Neural crest cell (in vitro differentiated cells): ENCODE measurements at regions not wholly inside any gene's neighbourhood (a gene's known extent, or its start where the extent isn't known, plus 50 kb on each side); places are given as distances from the start of the nearest gene placed in this dataset.

ENCODE experiments used
- DNase-seq: peaks from one replicate; pipeline ENCODE4 v3.0.0; 2021; ENCODE audit warnings: low read depth, mixed read lengths, low spot score
- H3K27ac Mint-ChIP-seq: one replicate; pipeline ENCODE4 v1.8.0; 2021; ENCODE audit warnings: mild to moderate bottlenecking, mixed read lengths; ENCODE audit not compliant: unreplicated experiment
- H3K27me3 Mint-ChIP-seq: 2 replicates; pipeline ENCODE4 v1.8.0; 2021; ENCODE audit warnings: low read depth, mild to moderate bottlenecking, mixed read lengths
- H3K36me3 Mint-ChIP-seq: 2 replicates; pipeline ENCODE4 v1.8.0; 2021; ENCODE audit warnings: low read depth, mild to moderate bottlenecking, mixed read lengths
- H3K4me1 Mint-ChIP-seq: 2 replicates; pipeline ENCODE4 v1.8.0; 2021; ENCODE audit warnings: mixed read lengths
- H3K4me3 Mint-ChIP-seq: one replicate; pipeline ENCODE4 v1.8.0; 2021; ENCODE audit warnings: mild to moderate bottlenecking, mixed read lengths
- H3K9me3 Mint-ChIP-seq: 2 replicates; pipeline ENCODE4 v1.8.0; 2021; ENCODE audit warnings: mixed read lengths
- TF ChIP-seq, protein P1 (sequence below): fragments of 200-600 bp; sonication (generic); conservative IDR thresholded peaks from 2 replicates; pipeline ENCODE4 v1.5.0; 2021; ENCODE audit warnings: antibody characterized with exemption, mild to moderate bottlenecking

DNA sequence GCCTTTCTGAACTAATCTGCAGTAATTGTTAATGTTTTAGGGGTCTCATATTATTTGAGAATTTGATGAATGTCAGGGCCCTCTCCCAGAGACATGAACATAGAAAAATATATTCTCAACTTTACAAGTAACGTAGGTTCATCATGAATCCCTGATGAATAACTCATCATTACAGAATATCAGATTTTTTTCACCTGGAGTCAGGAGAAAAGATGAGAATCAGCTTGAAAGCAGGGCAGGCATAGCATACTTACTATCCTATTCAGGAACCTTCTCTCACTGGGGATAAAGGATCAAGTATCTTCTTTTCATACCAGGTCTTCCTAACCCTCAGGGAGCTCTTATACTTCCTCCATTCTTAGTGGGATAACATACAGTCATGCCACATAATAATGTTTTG, 552.6 kb upstream of the TBL1XR1 start:
- Mint-ChIP-seq H3K9me3 (no peaks in the 10 kb centered on the region), H3K27ac (no peak overlapping the region), H3K27me3 (no peaks in the 10 kb centered on the region), H3K36me3 (no peaks in the 10 kb centered on the region), H3K4me1 (peaks cover 34% of the 10 kb centered on the region), H3K4me3 (no peak overlapping the region)
- TF ChIP-seq, protein P1, sequence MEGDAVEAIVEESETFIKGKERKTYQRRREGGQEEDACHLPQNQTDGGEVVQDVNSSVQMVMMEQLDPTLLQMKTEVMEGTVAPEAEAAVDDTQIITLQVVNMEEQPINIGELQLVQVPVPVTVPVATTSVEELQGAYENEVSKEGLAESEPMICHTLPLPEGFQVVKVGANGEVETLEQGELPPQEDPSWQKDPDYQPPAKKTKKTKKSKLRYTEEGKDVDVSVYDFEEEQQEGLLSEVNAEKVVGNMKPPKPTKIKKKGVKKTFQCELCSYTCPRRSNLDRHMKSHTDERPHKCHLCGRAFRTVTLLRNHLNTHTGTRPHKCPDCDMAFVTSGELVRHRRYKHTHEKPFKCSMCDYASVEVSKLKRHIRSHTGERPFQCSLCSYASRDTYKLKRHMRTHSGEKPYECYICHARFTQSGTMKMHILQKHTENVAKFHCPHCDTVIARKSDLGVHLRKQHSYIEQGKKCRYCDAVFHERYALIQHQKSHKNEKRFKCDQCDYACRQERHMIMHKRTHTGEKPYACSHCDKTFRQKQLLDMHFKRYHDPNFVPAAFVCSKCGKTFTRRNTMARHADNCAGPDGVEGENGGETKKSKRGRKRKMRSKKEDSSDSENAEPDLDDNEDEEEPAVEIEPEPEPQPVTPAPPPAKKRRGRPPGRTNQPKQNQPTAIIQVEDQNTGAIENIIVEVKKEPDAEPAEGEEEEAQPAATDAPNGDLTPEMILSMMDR = no peak
- DNase-seq = no peak

DNA sequence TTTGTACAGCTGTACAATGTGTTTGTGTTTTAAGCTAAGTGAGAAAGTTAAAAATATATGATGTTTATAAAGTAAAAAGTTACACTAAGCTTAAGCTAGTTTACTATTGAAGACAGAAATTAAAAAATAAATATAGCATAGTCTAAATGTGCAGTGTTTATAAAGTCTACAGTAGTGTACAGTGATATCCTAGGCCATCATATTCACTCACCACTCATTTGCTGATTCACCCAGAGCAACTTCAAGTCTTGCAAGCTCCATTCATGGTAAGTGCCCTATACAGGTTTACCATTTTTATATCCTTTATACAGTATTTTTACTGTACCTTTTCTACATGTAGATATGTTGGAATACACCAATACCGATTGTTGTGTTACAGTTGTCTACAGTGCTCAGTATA, 553.2 kb upstream of the TBL1XR1 start:
- H3K4me1 Mint-ChIP-seq = peaks cover 36% of the 10 kb centered on the region
- no peak for DNase-seq
- H3K9me3 Mint-ChIP-seq = no peaks in the 10 kb centered on the region
- no peak overlapping the region for H3K27ac Mint-ChIP-seq
- H3K4me3 Mint-ChIP-seq = no peak overlapping the region
- H3K27me3 Mint-ChIP-seq = no peaks in the 10 kb centered on the region
- no peaks in the 10 kb centered on the region for H3K36me3 Mint-ChIP-seq
- TF ChIP-seq, protein P1 = no peak

GRCh38 chr3:177751770-177752169, 554.5 kb upstream of the TBL1XR1 start:
- no peak overlapping the region for H3K27ac Mint-ChIP-seq
- TF ChIP-seq, protein P1 = no peak
- H3K4me3 Mint-ChIP-seq = no peak overlapping the region
- H3K4me1 Mint-ChIP-seq = peaks cover 27% of the 10 kb centered on the region
- no peaks in the 10 kb centered on the region for H3K36me3 Mint-ChIP-seq
- peaks cover 5% of the 10 kb centered on the region for H3K9me3 Mint-ChIP-seq
- no peaks in the 10 kb centered on the region for H3K27me3 Mint-ChIP-seq
- no peak for DNase-seq

GRCh38 chr3:177752831-177753230, 555.5 kb upstream of the TBL1XR1 start:
- Mint-ChIP-seq H3K27me3 (no peaks in the 10 kb centered on the region), H3K36me3 (no peaks in the 10 kb centered on the region)
- DNase-seq = no peak

DNA sequence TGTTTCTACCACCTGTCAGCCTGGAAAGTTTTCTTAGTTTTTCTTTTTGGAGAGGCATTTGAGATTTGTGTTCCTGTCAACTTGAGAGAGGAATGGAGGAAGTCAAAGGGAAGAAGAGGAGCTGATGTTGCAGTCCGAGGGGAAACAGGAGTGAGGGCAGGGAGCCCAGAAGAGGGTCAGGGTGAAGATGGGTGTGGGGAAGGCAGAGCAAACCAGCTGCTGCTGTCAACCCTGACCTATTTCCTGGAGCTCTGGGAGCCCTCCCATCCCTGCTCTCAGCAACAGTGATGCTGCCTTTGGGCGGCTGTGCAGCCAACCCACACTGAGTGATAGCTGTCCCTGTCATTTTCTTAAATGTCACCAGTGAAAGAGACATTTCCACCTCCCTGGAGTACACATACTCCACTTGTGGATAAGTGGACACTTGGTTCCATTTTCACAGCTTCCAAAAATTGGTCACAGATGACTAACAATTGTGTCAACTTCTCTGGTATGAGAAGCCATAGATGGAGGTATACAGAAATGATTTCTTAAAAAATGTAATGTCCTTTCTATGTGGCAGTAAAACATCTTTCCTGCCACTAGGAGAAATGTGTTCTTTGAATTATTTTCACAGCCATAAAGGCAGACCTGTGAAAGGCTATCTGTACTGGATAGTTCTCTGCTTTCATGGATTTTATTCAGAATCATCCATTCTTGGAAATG, 556.3 kb upstream of the TBL1XR1 start:
- no peak for DNase-seq
- Mint-ChIP-seq H3K4me1 (peaks cover 19% of the 10 kb centered on the region), H3K27ac (no peak overlapping the region), H3K4me3 (no peak overlapping the region), H3K9me3 (peaks cover 13% of the 10 kb centered on the region), H3K36me3 (no peaks in the 10 kb centered on the region), H3K27me3 (no peaks in the 10 kb centered on the region)
- TF ChIP-seq, protein P1 = no peak

More at GRCh38 chr3:177752831-177753230, 555.5 kb upstream of the TBL1XR1 start:
- TF ChIP-seq, protein P1 = no peak
- peaks cover 19% of the 10 kb centered on the region for H3K4me1 Mint-ChIP-seq
- no peak overlapping the region for H3K27ac Mint-ChIP-seq
- no peak overlapping the region for H3K4me3 Mint-ChIP-seq
- H3K9me3 Mint-ChIP-seq = peaks cover 10% of the 10 kb centered on the region
